ENCODE measurements at regions not wholly inside any gene's neighbourhood (a gene's known extent, or its start where the extent isn't known, plus 50 kb on each side); places are given as distances from the start of the nearest gene placed in this dataset.
"Not testable (repeated sequence)": the region's sequence is repeated elsewhere in the genome, so short reads cannot be mapped to it uniquely, and the experiment has no call there.

DNA sequence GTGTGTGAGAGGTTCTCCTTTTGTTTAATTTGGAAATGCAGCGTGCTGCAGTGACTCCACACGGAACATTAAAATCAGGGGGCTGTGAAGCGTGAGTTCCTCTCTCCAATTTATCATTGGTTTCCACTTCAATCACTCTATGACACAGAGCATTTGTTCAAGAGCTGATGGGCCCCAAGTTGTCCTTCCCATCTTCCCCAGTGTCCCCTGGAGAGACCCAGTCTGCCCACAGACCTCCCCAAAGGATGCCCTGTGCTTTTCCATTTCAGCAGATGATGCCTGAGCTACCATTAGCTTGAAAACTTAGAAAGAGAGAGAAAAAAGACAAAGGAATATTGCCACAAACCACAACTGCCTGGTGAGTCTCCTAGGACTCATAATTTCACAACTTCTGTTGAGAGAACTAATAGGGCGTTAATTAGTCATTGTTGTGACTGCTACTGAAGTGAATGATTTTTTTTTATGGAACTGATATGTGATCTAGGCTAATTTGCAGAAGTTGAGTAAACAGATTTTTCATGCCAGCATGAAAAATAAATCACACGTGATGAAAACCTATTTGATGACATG lies 772.7 kb downstream of the SEMA5A start:
- DNase-seq (ENCODE audit: low spot score): no peak

DNA sequence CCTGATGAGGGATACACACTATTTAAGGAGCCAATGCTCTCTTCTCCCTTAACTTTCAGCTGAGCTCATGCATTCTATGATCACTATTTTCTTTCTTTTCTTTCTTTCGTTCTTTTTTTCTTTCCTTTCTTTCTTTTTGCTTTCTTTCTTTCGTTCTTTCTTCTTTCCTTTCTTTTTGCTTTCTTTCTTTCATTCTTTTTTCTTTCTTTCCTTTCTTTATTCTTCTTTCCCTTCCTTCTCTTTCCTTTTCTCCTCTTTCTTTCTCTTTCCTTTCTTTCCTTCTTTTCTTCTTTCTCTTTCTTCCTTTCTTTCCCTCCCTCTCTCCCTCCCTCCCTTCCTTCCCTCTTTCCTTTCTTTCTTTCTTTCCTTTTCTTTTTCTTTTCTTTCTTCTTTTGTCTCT lies 761.2 kb downstream of the SEMA5A start:
- DNase-seq (ENCODE audit: low spot score): no peak

DNA sequence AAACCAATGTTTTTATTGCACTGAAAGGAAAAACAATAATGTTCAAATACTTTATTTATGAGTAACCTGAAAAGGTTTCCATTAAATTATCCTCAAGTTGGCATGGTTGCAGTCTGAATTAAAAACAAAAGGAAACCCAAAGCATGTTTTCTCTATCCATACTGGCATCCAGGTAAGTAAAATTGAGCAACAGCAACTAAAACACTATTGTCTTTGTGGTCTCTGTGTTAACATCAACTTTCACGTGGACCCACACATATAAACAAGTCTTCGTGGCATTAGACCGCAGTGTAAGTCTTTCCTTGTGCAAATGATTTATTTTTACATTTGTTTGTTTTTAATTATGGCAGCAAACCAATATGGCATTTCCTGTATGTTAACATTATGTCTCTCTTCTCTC lies 757.6 kb downstream of the SEMA5A start:
- no peak for DNase-seq (ENCODE audit: low spot score)

DNA sequence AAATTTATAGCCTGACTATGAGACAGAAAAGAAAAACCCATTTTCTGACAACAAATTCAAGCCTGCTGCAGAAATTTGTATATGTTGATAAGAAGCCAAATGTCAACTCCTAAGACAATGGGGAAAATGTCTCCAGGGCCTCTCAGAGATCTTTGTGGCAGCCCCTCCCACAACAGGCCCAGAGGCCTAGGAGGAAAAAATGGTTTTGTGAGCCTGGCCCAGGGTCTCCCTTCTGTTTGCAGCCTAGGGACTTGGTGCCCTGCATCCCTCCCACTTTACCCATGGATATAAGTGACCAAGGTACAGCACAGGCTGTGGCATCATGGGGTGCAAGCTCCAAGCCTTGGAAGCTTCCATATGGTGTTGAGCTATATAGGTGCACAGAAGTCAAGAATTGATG lies 740.2 kb downstream of the SEMA5A start:
- no peak for DNase-seq (ENCODE audit: low spot score)

DNA sequence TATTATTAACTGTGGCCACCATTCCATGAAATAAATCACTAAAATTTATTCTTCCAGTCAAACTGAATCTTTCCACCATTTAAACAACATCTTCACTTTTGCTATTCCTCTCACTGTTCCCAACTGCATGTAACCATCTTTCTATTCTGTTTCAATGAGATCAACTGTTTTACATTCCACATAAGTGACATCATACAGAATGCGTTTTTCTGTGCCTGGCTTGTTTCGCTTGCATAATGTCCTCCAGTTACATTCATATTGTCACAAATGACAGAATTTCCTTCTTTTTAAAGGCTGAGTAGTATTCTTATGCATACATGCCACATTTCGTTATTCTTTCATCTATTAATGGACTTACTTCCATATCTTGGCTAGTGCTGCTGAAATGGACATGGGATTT lies 738.2 kb downstream of the SEMA5A start:
- no peak for DNase-seq (ENCODE audit: low spot score)

DNA sequence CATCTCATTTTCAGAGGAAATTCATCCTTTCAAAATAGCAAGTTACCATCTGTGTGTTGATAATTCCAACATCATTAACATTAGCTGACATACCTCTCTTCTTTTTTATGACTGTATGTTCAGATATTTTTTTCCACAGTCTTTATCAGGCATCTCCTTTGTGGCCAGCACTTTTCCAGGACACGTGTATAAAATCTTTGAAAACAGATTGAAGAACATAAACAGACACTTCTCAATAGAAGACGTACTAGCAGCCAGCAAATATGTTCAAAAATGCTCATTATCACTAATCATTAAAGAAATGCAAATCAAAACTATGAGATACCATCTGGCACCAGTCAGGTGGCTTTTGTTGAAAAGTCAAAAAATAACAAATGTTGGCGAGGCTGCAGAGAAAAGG lies 734.3 kb downstream of the SEMA5A start:
- DNase-seq (ENCODE audit: low spot score): no peak

DNA sequence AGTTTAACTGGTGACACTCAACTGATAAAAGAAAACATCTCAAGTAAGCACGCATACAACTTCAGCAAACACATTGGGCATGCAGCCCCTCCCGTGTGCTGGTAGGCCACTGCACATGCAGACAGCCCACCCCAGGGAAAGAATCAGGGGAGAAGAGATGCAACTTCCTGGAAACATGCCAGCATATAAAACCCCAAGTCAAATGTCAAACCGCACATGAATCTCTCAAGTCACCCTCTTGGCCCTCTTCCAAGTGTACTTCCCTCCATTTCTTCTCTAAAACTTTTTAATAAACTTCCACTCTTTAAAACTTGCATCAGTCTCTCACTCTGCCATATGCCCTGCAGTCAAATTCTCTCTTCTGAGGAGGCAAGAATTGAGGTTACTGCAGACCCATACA lies 732.7 kb downstream of the SEMA5A start:
- DNase-seq (ENCODE audit: low spot score): no peak

DNA sequence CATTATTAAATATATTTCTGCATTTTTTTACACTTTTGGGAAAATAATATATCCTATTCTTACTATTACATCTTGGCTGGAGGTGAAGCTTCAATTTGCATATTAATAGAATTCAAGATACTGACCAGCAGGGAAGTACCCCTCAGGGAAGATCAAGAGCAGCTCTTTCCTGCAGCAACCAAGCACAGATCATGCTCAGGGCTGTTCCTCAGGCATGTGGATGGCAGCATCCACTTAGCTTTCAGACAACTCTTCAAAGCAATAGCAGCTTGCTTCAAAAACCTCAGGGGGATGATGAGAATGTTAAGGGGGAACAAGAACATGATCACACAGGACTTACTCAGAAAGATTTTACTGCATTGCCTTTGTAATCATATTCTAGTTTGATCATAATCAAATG lies 731.8 kb downstream of the SEMA5A start:
- no peak for DNase-seq (ENCODE audit: low spot score)

DNA sequence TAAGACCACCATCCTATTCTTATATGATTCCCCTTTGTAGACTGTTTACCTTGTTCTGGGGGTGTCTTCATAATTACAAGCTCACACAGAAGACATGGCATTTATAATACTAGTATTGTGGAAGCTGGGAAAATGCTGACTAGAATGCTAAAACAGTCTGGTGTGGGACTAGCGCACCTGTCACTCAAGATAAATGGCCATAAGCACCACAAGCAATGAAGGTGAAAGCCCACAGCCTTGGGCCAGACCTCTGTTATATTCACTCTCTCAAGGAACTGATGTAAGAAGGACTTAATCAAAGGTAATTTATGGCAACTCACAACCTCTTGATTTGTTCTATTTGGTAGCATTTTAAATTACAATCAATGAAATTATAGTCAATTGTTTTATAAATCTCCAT lies 721.5 kb downstream of the SEMA5A start:
- DNase-seq (ENCODE audit: low spot score): no peak

DNA sequence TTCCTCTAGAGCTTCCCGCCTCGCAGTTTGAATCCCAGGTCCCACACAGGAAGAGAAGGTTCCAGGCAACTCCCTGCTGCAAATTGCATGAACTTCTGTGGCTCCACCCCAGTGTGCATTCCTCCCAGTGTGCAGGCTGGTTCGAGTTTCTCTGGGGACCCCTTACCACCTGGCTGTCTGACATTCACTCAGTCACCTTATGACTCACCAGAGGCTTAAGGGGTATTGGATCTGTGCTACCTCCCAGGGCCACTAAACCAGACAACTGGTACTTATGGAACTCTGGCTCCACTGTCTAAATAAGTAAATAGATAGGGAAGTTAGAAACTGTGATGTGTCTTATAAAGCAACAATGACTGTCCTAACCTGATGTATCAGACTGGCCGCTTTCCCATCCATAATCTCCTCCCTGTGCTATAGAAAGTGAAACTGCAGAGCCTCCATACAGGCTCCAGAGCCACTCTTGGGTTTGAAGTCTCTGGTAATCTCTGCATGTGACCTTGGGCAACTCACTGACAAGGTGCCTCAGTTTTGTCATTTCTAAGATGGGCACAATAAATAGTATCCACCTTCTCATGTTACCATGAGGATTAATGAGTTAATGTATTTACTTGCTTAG lies 720.6 kb downstream of the SEMA5A start:
- no peak for DNase-seq (ENCODE audit: low spot score)

DNA sequence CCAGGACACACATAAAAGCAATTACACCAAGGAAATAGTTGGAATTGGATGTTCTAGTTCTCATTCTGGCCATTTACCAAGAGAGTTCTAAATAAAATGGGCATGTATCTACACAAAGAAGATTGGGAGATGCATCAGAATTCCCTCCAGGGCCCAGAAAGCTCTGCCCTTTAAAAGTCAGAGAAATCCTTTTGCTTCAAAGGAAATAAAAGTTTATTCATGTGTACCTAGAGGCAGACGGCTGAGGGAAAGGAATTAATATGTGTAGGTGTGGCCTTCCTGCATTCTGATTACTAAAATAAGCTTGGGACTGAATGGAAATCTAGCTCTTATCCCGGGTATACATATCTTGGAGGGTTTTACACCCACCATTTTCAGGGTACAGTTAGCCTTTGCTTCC lies 719.4 kb downstream of the SEMA5A start:
- no peak for DNase-seq (ENCODE audit: low spot score)

DNA sequence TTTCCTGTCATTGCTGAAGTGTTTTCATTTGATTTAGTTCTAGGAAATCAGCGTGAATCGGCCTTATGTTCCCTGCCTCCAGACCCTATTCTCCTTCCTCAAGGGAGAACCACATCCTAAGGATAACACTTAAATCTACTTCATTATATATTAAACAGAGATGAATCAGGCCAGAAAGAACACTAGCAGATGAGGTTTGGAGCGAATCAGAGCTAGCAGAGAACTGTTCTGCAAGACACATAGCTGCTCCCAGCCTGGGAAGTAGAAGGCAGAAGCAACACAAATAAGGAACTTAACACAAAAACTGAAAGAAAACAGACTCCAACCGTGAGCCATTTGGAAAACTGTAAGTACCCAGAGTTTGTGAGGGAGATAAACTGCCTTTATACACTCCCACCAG lies 718.2 kb downstream of the SEMA5A start:
- DNase-seq (ENCODE audit: low spot score): peak; percentile 64

DNA sequence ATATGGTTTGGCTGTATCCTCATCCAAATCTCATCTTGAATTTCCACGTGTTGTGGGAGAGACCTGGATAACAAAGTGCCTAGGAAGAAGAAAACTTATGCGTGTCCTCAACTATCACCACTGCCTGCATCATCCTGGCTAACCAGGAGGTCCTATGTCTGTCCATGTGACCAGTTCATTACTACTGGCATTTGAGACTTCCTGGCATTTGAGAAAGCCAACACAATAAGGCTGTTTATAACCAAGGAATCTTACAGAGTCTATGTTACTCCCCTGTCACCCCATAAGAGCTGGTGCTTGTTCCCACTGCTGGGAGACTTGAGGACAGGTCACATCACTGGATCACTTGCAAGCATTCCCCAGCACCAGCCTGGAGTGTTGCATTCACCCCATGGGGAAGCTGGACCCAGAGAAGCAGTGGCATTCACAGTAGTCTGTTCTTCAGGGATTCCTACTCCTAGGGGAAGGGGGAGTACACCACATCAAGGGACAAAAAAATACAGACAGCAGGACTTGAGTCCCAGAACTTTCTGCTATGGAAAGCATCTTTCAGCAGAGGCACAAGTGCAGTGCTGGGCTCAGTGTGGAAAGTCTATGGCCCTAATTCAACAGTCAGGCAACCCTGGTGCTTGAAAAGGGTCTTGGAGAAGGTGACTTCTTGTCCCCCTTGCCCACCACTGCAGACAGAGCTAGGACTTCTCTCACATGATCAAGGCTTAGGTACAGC lies 717.1 kb downstream of the SEMA5A start:
- DNase-seq (ENCODE audit: low spot score): peak; percentile 10

DNA sequence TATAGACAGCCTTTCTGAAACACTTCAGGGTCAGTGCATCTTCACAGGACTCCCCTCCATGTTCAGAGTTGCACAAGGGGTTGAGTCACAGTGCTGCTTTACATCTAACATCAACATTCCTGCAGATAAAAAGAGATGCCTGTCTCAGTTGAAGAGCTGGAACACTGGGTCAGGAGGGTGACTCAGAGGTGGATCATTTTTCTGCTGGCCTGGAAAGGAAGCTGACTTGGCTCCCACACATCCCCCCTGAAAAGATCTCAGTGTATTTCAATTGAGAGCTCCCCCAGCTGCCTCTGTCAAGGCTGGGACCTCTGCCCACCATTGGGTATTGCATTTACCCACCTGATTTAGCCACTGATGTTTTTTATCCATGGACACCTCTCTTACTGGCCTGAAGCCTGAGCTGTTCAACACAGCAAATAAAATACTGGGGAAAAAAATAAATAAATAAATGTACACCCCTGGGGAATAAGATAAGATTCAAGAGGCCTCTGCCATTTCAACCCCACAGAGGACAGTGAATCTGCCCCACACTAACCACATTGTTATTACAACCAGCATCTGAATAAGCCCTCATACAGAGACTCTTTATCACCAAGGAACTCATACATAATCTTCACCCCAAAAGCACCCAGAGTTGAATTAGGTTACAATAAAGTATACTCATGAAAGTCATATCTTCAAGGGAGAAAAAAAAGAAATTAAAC lies 716.4 kb downstream of the SEMA5A start:
- DNase-seq (ENCODE audit: low spot score): peak; percentile 97

DNA sequence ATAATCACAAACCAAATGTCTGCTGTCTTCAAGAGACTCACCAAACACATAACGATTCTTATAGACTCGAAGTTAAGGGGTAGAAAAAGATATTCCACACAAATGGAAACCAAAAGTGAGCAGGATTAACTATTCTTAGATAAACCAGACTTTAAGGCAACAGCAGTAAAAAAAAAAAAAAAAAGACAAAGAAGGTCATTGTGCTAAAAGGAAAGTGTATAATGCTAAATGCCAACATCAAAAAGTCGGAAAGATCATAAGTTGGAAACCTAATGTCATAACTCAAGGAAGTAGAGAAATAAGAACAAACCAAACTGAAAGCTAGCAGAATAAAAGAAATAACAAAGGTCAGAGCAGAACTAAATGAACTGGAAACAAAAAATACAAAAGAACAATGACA lies 714.6 kb downstream of the SEMA5A start:
- no peak for DNase-seq (ENCODE audit: low spot score)

DNA sequence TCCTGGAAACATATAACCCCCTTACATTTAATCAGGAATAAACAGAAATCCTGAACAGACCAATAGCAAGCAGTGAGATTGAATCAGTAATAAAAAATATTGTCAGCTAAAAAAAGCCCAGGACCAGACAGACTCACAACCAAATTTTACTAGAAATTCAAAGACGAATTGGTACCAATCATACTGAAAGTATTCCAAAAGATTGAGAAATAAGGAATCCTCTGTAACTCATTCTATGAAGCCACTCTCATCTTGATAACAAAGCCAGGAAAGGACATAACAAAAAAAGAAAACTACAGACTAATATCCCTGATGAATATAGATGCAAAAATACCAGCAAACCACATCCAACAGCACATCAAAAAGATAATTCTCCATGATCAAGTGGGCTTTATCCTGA lies 714.0 kb downstream of the SEMA5A start:
- DNase-seq (ENCODE audit: low spot score): no peak

DNA sequence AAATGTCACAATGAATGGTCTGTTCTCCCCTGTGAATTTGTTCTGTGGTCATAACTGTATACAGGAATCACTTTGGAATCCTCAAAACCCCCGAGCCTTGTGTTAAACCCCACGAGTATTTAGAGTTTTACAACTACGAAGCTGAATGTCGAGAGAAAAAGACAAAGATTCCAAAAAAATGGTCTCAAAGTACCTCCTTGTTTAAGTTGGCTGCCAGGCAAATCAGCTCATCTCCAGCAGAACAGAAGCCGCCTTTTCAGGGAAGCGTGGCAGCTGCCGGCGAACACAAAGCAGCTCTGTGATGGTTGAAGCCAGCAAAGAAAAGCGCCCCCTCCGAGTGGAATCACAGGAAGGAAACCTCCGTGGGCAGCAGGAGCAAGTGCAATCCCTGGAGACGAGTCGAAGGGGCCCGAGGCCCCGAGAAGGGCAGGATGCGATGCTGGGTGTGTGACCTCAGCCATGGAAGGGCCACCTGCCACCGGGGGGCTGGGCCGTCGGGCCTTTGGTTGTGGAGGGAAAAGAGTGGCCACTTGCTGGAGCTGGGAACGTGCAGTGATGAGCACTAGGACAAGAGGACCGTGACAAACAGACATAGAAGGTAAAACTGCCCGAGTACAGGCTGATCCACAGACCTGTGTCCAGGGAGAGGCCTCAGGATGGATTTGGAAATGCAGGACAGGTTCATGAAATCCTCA lies 706.4 kb downstream of the SEMA5A start:
- no peak for DNase-seq (ENCODE audit: low spot score)

DNA sequence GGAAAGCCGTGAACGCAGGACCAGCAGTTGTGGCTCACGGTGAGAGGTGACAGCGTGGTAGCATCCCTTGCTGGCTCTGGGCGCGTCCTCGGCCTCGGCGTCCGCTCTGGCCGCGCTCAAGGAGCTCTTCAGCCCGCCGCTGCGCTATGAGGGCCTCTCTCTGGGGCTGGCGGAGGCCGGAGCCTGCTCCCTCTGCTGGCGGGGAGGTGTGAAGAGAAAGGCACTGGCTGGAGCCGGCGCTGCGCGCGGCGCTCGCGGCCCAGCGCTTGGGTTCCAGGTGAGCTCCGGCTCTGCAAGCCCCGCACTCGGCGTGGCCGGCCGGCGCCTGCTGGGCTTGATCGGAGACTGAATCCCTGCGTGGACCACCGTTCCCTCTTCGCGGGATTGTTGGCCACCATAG lies 705.6 kb downstream of the SEMA5A start:
- no peak for DNase-seq (ENCODE audit: low spot score)

DNA sequence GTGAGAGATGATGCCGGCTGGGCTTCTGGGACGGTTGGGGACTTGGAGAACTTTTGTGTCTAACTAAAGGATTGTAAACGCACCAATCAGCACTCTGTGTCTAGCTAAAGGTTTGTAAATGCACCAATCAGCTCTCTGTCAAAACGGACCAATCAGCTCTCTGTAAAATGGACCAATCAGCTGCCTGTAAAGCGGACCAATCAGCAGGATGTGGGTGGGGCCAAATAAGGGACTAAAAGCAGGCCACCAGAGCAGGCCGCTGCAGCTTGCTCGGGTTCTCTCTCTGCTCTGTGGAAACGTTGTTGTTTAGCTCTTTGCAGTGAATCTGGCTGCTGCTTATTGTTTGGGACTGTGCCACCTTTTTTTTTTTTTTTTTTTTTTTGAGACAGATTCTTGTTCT lies 705.1 kb downstream of the SEMA5A start:
- DNase-seq (ENCODE audit: low spot score): not testable (repeated sequence)

DNA sequence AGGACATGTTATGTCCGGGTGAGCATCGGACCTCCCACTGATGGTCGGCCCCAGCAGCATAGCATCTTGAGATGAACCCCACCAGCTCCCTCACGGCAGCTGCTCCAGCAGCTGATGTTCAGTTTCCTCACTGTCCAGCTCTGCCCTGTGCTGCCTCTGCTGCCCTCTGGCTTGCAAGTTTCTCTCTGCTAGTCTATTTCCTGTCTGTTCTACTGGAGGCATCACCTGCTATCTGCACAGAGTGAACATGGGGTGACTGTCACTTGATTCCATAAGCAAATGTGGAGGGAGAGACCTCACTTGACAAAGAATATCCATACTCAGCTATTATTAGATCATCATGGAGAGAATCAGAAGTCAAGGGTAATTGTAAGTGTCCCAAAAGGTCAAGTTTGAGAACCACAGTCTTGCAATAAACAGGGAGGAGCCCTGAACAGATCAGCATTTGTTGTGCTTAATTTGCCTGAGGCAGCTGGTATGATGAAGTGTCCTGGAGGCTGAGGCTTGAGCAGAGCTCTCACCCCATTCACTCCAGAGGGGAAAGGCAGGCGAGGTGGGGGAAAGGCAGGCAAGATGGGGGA lies 702.8 kb downstream of the SEMA5A start:
- no peak for DNase-seq (ENCODE audit: low spot score)

DNA sequence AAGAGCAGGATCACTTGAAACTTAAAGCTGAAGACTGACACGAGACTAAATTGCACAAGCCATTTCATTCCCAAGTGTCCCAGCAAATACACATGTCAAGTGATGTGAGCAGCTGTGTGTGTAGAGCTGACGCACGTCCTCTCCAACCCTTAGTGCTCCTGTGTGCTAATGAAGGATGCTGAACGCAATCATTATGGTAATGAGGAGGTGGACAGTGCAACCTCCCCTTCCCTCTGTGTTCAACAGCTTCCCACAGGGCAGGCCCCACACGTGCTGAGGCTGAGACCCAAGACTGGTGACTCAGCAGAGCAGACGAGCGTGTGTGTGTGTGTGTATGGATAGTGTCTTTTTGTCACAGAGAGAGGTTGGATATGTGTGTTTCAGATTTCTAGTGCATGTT lies 702.1 kb downstream of the SEMA5A start:
- DNase-seq (ENCODE audit: low spot score): peak; percentile 61

DNA sequence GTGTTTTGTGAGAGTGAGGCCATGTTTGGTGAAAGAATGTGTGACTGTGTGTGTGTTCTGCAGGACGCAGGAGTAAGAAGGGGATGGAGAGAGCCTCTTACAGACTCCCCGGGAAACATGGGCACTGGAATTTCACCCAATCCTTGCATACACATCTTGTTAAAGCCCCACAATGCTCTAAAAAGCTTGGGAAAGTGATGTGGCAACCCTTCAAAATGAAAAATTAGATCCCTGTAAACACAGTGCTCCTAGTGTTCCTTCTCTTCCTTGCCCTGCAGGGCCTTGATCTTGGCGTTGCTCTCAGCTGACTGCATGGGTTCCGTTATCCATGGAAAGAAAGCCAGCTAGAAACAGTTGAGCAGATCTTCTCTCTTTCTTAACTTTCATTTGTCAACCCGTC lies 701.7 kb downstream of the SEMA5A start:
- DNase-seq (ENCODE audit: low spot score): no peak
